PFSK-1 (cell line): ENCODE measurements at regions not wholly inside any gene's neighbourhood (a gene's known extent, or its start where the extent isn't known, plus 50 kb on each side); places are given as distances from the start of the nearest gene placed in this dataset.

Source experiments
- FOXP2 ChIP-seq: optimal IDR thresholded peaks from 2 replicates; pipeline ENCODE3; 2011; ENCODE audit warnings: borderline replicate concordance, control low read depth, inconsistent platforms; ENCODE audit not compliant: insufficient read depth; ENCODE audit errors: extremely low read length, extremely low read depth
- POLR2AphosphoS5 ChIP-seq: IDR thresholded peaks from 2 replicates; pipeline ENCODE4 v1.6.1; 2012; ENCODE audit warnings: low read depth, mild to moderate bottlenecking, control low read depth, low read length, moderate library complexity
- SIN3A ChIP-seq: IDR thresholded peaks from 2 replicates; pipeline ENCODE4 v1.6.1; 2012; ENCODE audit warnings: mild to moderate bottlenecking, low read length, moderate library complexity, borderline replicate concordance; ENCODE audit not compliant: insufficient read depth
- TAF1 ChIP-seq: IDR thresholded peaks from 2 replicates; pipeline ENCODE4 v1.6.1; 2012; ENCODE audit warnings: low read length, control low read depth, borderline replicate concordance; ENCODE audit not compliant: insufficient read depth
- TF ChIP-seq, protein P1 (sequence below), 2 experiments: IDR thresholded peaks; 2 replicates each; pipeline versions ENCODE4 v1.6.1 to v1.8.0; 2011 to 2012; ENCODE audit warnings: low read depth in 2 of 2, low read length in 2 of 2, control low read depth in 1 of 2, inconsistent platforms in 1 of 2, mild to moderate bottlenecking in 1 of 2, moderate library complexity in 1 of 2; ENCODE audit not compliant: insufficient read depth in 1 of 2

GRCh38 chrX:96611619-96612362 is 72.9 kb upstream of the DIAPH2 start:
- TF ChIP-seq FOXP2 (no peak), TAF1 (no peak), SIN3A (no peak), POLR2AphosphoS5 (no peak)
- TF ChIP-seq, protein P1, sequence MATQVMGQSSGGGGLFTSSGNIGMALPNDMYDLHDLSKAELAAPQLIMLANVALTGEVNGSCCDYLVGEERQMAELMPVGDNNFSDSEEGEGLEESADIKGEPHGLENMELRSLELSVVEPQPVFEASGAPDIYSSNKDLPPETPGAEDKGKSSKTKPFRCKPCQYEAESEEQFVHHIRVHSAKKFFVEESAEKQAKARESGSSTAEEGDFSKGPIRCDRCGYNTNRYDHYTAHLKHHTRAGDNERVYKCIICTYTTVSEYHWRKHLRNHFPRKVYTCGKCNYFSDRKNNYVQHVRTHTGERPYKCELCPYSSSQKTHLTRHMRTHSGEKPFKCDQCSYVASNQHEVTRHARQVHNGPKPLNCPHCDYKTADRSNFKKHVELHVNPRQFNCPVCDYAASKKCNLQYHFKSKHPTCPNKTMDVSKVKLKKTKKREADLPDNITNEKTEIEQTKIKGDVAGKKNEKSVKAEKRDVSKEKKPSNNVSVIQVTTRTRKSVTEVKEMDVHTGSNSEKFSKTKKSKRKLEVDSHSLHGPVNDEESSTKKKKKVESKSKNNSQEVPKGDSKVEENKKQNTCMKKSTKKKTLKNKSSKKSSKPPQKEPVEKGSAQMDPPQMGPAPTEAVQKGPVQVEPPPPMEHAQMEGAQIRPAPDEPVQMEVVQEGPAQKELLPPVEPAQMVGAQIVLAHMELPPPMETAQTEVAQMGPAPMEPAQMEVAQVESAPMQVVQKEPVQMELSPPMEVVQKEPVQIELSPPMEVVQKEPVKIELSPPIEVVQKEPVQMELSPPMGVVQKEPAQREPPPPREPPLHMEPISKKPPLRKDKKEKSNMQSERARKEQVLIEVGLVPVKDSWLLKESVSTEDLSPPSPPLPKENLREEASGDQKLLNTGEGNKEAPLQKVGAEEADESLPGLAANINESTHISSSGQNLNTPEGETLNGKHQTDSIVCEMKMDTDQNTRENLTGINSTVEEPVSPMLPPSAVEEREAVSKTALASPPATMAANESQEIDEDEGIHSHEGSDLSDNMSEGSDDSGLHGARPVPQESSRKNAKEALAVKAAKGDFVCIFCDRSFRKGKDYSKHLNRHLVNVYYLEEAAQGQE (IDR thresholded peaks at IDR 0.05; ENCODE audit: insufficient read depth in 1 of 2, low read depth in 2 of 2, low read length in 2 of 2), result 0 out of 4 replicates have a peak, but pooled peaks of 1 of the 2 experiments have one; percentile 10

DNA sequence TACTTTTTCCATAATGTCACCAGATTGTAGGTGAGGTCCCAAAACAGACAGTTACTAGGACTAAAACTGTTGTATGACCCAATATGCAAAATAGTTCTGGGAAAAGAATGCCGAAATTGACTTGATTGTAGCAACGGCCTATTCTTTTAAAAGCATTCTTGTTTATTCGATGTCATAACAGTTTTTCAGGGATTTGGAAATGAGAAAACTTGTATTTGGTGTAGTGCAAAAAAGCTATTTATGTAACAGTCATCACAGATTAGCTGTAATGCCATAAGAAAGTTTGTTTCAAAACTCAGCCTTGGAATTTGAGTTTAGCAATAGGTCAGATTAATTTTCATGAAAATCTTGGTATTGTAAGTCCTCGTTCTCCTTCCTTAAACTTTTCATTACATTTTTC is 69.2 kb upstream of the DIAPH2 start:
- TF ChIP-seq, protein P1 (IDR thresholded peaks at IDR 0.05; ENCODE audit: insufficient read depth in 1 of 2, low read depth in 2 of 2, low read length in 2 of 2), result no peak
- TF ChIP-seq TAF1, result no peak
- TF ChIP-seq SIN3A, result no peak
- no peak for TF ChIP-seq POLR2AphosphoS5
- TF ChIP-seq FOXP2, result no peak

- no peak for TF ChIP-seq SIN3A
- TF ChIP-seq TAF1, result no peak
- TF ChIP-seq, protein P1 (IDR thresholded peaks at IDR 0.05; ENCODE audit: insufficient read depth in 1 of 2, low read depth in 2 of 2, low read length in 2 of 2), result no peak
- TF ChIP-seq POLR2AphosphoS5, result no peak
- TF ChIP-seq FOXP2, result no peak
These were observed 65.1 kb upstream of the DIAPH2 start for GRCh38 chrX:96619588-96619987.

- TF ChIP-seq POLR2AphosphoS5 (no peak), FOXP2 (no peak), SIN3A (no peak), TAF1 (no peak)
- TF ChIP-seq, protein P1 (IDR thresholded peaks at IDR 0.05; ENCODE audit: insufficient read depth in 1 of 2, low read depth in 2 of 2, low read length in 2 of 2), result no peak
These were observed 62.8 kb upstream of the DIAPH2 start for GRCh38 chrX:96621811-96622210.
